ENCODE measurements at regions not wholly inside any gene's neighbourhood (a gene's known extent, or its start where the extent isn't known, plus 50 kb on each side); places are given as distances from the start of the nearest gene placed in this dataset.

GRCh38 chr9:8014997-8015682, 215.6 kb upstream of the DMAC1 start:
- TF ChIP-seq CTCF (IDR thresholded peaks at IDR 0.05; ENCODE audit: low read depth, low read length, missing control alignments), result no peak
- DNase-seq (ENCODE audit: low read depth), result no peak

GRCh38 chr9:8012986-8013385, 213.4 kb upstream of the DMAC1 start:
- H3K4me3 ChIP-seq (ENCODE audit: low read depth, low read length), result no peak overlapping the region
- TF ChIP-seq CTCF (IDR thresholded peaks at IDR 0.05; ENCODE audit: low read depth, low read length, missing control alignments), result no peak
- DNase-seq (ENCODE audit: low read depth), result no peak

More at GRCh38 chr9:8014997-8015682, 215.6 kb upstream of the DMAC1 start:
- no peak overlapping the region for H3K4me3 ChIP-seq (ENCODE audit: low read depth, low read length)

- no peak overlapping the region for H3K4me3 ChIP-seq (ENCODE audit: low read depth, low read length)
- no peak for DNase-seq (ENCODE audit: low read depth)
- TF ChIP-seq CTCF (IDR thresholded peaks at IDR 0.05; ENCODE audit: low read depth, low read length, missing control alignments), result no peak
These were observed 212.4 kb upstream of the DMAC1 start for GRCh38 chr9:8011974-8012373.

GRCh38 chr9:7996558-7996957, 197.0 kb upstream of the DMAC1 start:
- no peak overlapping the region for H3K4me3 ChIP-seq (ENCODE audit: low read depth, low read length)
- TF ChIP-seq CTCF (IDR thresholded peaks at IDR 0.05; ENCODE audit: low read depth, low read length, missing control alignments), result no peak
- no peak for DNase-seq (ENCODE audit: low read depth)

GRCh38 chr9:7988644-7989280, 189.2 kb upstream of the DMAC1 start:
- H3K4me3 ChIP-seq (ENCODE audit: low read depth, low read length), result no peak overlapping the region
- no peak for TF ChIP-seq CTCF (IDR thresholded peaks at IDR 0.05; ENCODE audit: low read depth, low read length, missing control alignments)
- no peak for DNase-seq (ENCODE audit: low read depth)

GRCh38 chr9:7984692-7985091, 185.1 kb upstream of the DMAC1 start:
- no peak for DNase-seq (ENCODE audit: low read depth)
- no peak for TF ChIP-seq CTCF (IDR thresholded peaks at IDR 0.05; ENCODE audit: low read depth, low read length, missing control alignments)

GRCh38 chr9:7984203-7984602, 184.6 kb upstream of the DMAC1 start:
- no peak overlapping the region for H3K4me3 ChIP-seq (ENCODE audit: low read depth, low read length)
- TF ChIP-seq CTCF (IDR thresholded peaks at IDR 0.05; ENCODE audit: low read depth, low read length, missing control alignments), result no peak
- DNase-seq (ENCODE audit: low read depth), result no peak

More at GRCh38 chr9:7984692-7985091, 185.1 kb upstream of the DMAC1 start:
- no peak overlapping the region for H3K4me3 ChIP-seq (ENCODE audit: low read depth, low read length)
